ENCODE measurements at regions not wholly inside any gene's neighbourhood (a gene's known extent, or its start where the extent isn't known, plus 50 kb on each side); places are given as distances from the start of the nearest gene placed in this dataset.

- H3K4me3 ChIP-seq (ENCODE audit: low read depth, low read length), result no peak overlapping the region
- peak; percentile 68 for DNase-seq (ENCODE audit: low read depth)
- TF ChIP-seq CTCF (conservative IDR thresholded peaks at IDR 0.05; ENCODE audit: low read depth, low read length), result no peak
These were observed 135.2 kb upstream of the NAV2 start for GRCh38 chr11:19577391-19577975.

- H3K4me3 ChIP-seq (ENCODE audit: low read depth, low read length), result no peak overlapping the region
- no peak for TF ChIP-seq CTCF (conservative IDR thresholded peaks at IDR 0.05; ENCODE audit: low read depth, low read length)
- DNase-seq (ENCODE audit: low read depth), result no peak
These were observed 135.7 kb upstream of the NAV2 start for GRCh38 chr11:19576903-19577302.

GRCh38 chr11:19576054-19576453 is 136.6 kb upstream of the NAV2 start:
- DNase-seq (ENCODE audit: low read depth), result peak; percentile 61
- no peak for TF ChIP-seq CTCF (conservative IDR thresholded peaks at IDR 0.05; ENCODE audit: low read depth, low read length)
- no peak overlapping the region for H3K4me3 ChIP-seq (ENCODE audit: low read depth, low read length)

GRCh38 chr11:19574916-19575315 is 137.7 kb upstream of the NAV2 start:
- H3K4me3 ChIP-seq (ENCODE audit: low read depth, low read length), result no peak overlapping the region
- TF ChIP-seq CTCF (conservative IDR thresholded peaks at IDR 0.05; ENCODE audit: low read depth, low read length), result no peak
- DNase-seq (ENCODE audit: low read depth), result no peak

GRCh38 chr11:19573666-19574065 is 139.0 kb upstream of the NAV2 start:
- no peak overlapping the region for H3K4me3 ChIP-seq (ENCODE audit: low read depth, low read length)
- no peak for TF ChIP-seq CTCF (conservative IDR thresholded peaks at IDR 0.05; ENCODE audit: low read depth, low read length)
- DNase-seq (ENCODE audit: low read depth), result no peak

- no peak for DNase-seq (ENCODE audit: low read depth)
- no peak for TF ChIP-seq CTCF (conservative IDR thresholded peaks at IDR 0.05; ENCODE audit: low read depth, low read length)
- no peak overlapping the region for H3K4me3 ChIP-seq (ENCODE audit: low read depth, low read length)
These were observed 140.7 kb upstream of the NAV2 start for GRCh38 chr11:19571906-19572305.

- no peak overlapping the region for H3K4me3 ChIP-seq (ENCODE audit: low read depth, low read length)
- no peak for TF ChIP-seq CTCF (conservative IDR thresholded peaks at IDR 0.05; ENCODE audit: low read depth, low read length)
- no peak for DNase-seq (ENCODE audit: low read depth)
These were observed 141.7 kb upstream of the NAV2 start for GRCh38 chr11:19570889-19571288.
